Esophagus (tissue), 2 donors: ENCODE measurements at regions not wholly inside any gene's neighbourhood (a gene's known extent, or its start where the extent isn't known, plus 50 kb on each side); places are given as distances from the start of the nearest gene placed in this dataset.

ENCODE experiments used
- H3K27ac ChIP-seq, 2 donors: one replicate each; pipeline ENCODE4 v1.5.1; 2013; ENCODE audit warnings: low read depth in 2 of 2, mild to moderate bottlenecking in 2 of 2, inconsistent platforms in 1 of 2, low read length in 1 of 2, moderate library complexity in 1 of 2
- H3K27me3 ChIP-seq, 2 donors: one replicate each; pipeline ENCODE4 v1.6.1; 2013; ENCODE audit warnings: low read length in 2 of 2, control low read depth in 1 of 2, mild to moderate bottlenecking in 1 of 2; ENCODE audit not compliant: insufficient read depth in 2 of 2, control insufficient read depth in 1 of 2
- H3K36me3 ChIP-seq, 2 donors: one replicate each; pipeline ENCODE4 v1.6.1; 2013; ENCODE audit warnings: low read length in 1 of 2; ENCODE audit not compliant: control insufficient read depth in 2 of 2, insufficient read depth in 2 of 2
- H3K4me1 ChIP-seq, 2 donors: one replicate each; pipeline ENCODE4 v1.6.1; 2013; ENCODE audit warnings: low read length in 1 of 2; ENCODE audit not compliant: control insufficient read depth in 2 of 2, insufficient read depth in 2 of 2
- H3K4me3 ChIP-seq, 2 donors: one replicate each; pipeline ENCODE4 v1.5.1; 2013; ENCODE audit warnings: low read length in 2 of 2, mild to moderate bottlenecking in 2 of 2, low read depth in 1 of 2, moderate library complexity in 1 of 2
- H3K9me3 ChIP-seq, 2 donors: one replicate each; pipeline ENCODE4 v1.6.1; 2013; ENCODE audit warnings: mild to moderate bottlenecking in 2 of 2, low read depth in 1 of 2, low read length in 1 of 2, moderate library complexity in 1 of 2; ENCODE audit not compliant: control insufficient read depth in 2 of 2, insufficient read depth in 1 of 2
- WGBS, 2 donors: extraction: QIAGEN DNeasy Blood & Tissue Kit; methylation state at CpG; one replicate each; pipeline ENCODE4 v1.1.7; 2013; 5-methylcytosine and 5-hydroxymethylcytosine counted together
- donor health status: healthy with polysubstance abuse.
- donor health status: Bipolar disorder and iron deficiency.

- H3K36me3 ChIP-seq, result no peaks in the 10 kb centered on the region
- H3K9me3 ChIP-seq, result no peaks in the 10 kb centered on the region
- H3K4me1 ChIP-seq, result no peaks in the 10 kb centered on the region
- no peak overlapping the region for H3K4me3 ChIP-seq
- H3K27ac ChIP-seq, result no peak overlapping the region
- 68 to 69% methylated on average over 5 of the region's 5 CpGs for WGBS, 2 donors
- H3K27me3 ChIP-seq, result no peaks in the 10 kb centered on the region
Observed at GRCh38 chr9:81264516-81264915, 424.8 kb downstream of the TLE1 start.

- H3K36me3 ChIP-seq, result no peaks in the 10 kb centered on the region
- no peaks in the 10 kb centered on the region for H3K4me1 ChIP-seq
- WGBS, 2 donors, result 84 to 91% methylated on average over 2 of the region's 2 CpGs
- H3K27ac ChIP-seq, result no peak overlapping the region
- no peaks in the 10 kb centered on the region for H3K27me3 ChIP-seq
- H3K4me3 ChIP-seq, result no peak overlapping the region
- H3K9me3 ChIP-seq, result no peaks in the 10 kb centered on the region
Observed at GRCh38 chr9:81259896-81260295, 429.5 kb downstream of the TLE1 start.

GRCh38 chr9:81256368-81256767 is 433.0 kb downstream of the TLE1 start:
- Histone ChIP-seq H3K27ac (no peak overlapping the region), H3K36me3 (no peaks in the 10 kb centered on the region), H3K4me3 (no peak overlapping the region), H3K4me1 (no peaks in the 10 kb centered on the region), H3K27me3 (no peaks in the 10 kb centered on the region), H3K9me3 (no peaks in the 10 kb centered on the region)

- 53 to 55% methylated on average over 1 of the region's 1 CpG for WGBS, 2 donors
- no peaks in the 10 kb centered on the region for H3K36me3 ChIP-seq
- no peaks in the 10 kb centered on the region for H3K27me3 ChIP-seq
- no peaks in the 10 kb centered on the region for H3K9me3 ChIP-seq
- no peak overlapping the region for H3K4me3 ChIP-seq
- no peak overlapping the region for H3K27ac ChIP-seq
- no peaks in the 10 kb centered on the region for H3K4me1 ChIP-seq
Observed at GRCh38 chr9:81250606-81251005, 438.7 kb downstream of the TLE1 start.

GRCh38 chr9:81250041-81250440 is 439.3 kb downstream of the TLE1 start:
- no peaks in the 10 kb centered on the region for H3K27me3 ChIP-seq
- WGBS, 2 donors, result 73 to 81% methylated on average over 3 of the region's 3 CpGs
- H3K4me1 ChIP-seq, result no peaks in the 10 kb centered on the region
- no peak overlapping the region for H3K4me3 ChIP-seq
- H3K36me3 ChIP-seq, result no peaks in the 10 kb centered on the region
- no peak overlapping the region for H3K27ac ChIP-seq
- no peaks in the 10 kb centered on the region for H3K9me3 ChIP-seq

- H3K36me3 ChIP-seq, result no peaks in the 10 kb centered on the region
- no peak overlapping the region for H3K27ac ChIP-seq
- H3K4me3 ChIP-seq, result no peak overlapping the region
- 83 to 85% methylated on average over 5 of the region's 5 CpGs for WGBS, 2 donors
- H3K4me1 ChIP-seq, result no peaks in the 10 kb centered on the region
- H3K9me3 ChIP-seq, result peaks cover 0 to 2% of the 10 kb centered on the region in 2 donors
- H3K27me3 ChIP-seq, result no peaks in the 10 kb centered on the region
Observed at GRCh38 chr9:81245254-81245956, 443.9 kb downstream of the TLE1 start.

GRCh38 chr9:81244631-81245030 is 444.7 kb downstream of the TLE1 start:
- WGBS, 2 donors, result 70 to 71% methylated on average over 1 of the region's 1 CpG
- no peak overlapping the region for H3K27ac ChIP-seq

GRCh38 chr9:81242866-81243265 is 446.5 kb downstream of the TLE1 start:
- no peak overlapping the region for H3K4me3 ChIP-seq
- no peaks in the 10 kb centered on the region for H3K36me3 ChIP-seq
- H3K27ac ChIP-seq, result no peak overlapping the region
- peaks cover 0 to 2% of the 10 kb centered on the region in 2 donors for H3K9me3 ChIP-seq
- H3K27me3 ChIP-seq, result no peaks in the 10 kb centered on the region
- 76 to 82% methylated on average over 1 of the region's 1 CpG for WGBS, 2 donors
- no peaks in the 10 kb centered on the region for H3K4me1 ChIP-seq

More at GRCh38 chr9:81244631-81245030, 444.7 kb downstream of the TLE1 start:
- H3K36me3 ChIP-seq, result no peaks in the 10 kb centered on the region
- H3K27me3 ChIP-seq, result no peaks in the 10 kb centered on the region
- H3K4me1 ChIP-seq, result no peaks in the 10 kb centered on the region
- H3K4me3 ChIP-seq, result no peak overlapping the region
- peaks cover 0 to 2% of the 10 kb centered on the region in 2 donors for H3K9me3 ChIP-seq

GRCh38 chr9:81239388-81239787 is 450.0 kb downstream of the TLE1 start:
- Histone ChIP-seq H3K4me1 (no peaks in the 10 kb centered on the region), H3K36me3 (no peaks in the 10 kb centered on the region), H3K27me3 (no peaks in the 10 kb centered on the region), H3K4me3 (no peak overlapping the region), H3K9me3 (peaks cover 0 to 2% of the 10 kb centered on the region in 2 donors), H3K27ac (no peak overlapping the region)

- Histone ChIP-seq H3K27me3 (no peaks in the 10 kb centered on the region), H3K9me3 (no peaks in the 10 kb centered on the region), H3K36me3 (no peaks in the 10 kb centered on the region), H3K27ac (no peak overlapping the region), H3K4me1 (no peaks in the 10 kb centered on the region), H3K4me3 (no peak overlapping the region)
- 67 to 76% methylated on average over 3 of the region's 3 CpGs for WGBS, 2 donors
Observed at GRCh38 chr9:81237565-81238231, 451.6 kb downstream of the TLE1 start.
